ENCODE measurements at regions not wholly inside any gene's neighbourhood (a gene's known extent, or its start where the extent isn't known, plus 50 kb on each side); places are given as distances from the start of the nearest gene placed in this dataset.
"Not testable (repeated sequence)": the region's sequence is repeated elsewhere in the genome, so short reads cannot be mapped to it uniquely, and the experiment has no call there.

- TF ChIP-seq CTCF (IDR thresholded peaks at IDR 0.05; ENCODE audit: insufficient read depth, low read length, poor library complexity, severe bottlenecking), result no peak
- no peak for TF ChIP-seq EZH2phosphoT487 (conservative IDR thresholded peaks at IDR 0.05; ENCODE audit: low read length)
- no peak overlapping the region for H3K27ac ChIP-seq (ENCODE audit: low read depth, low read length)
- no peaks in the 10 kb centered on the region for H3K36me3 ChIP-seq (ENCODE audit: low read length)
- H3K4me3 ChIP-seq (ENCODE audit: insufficient read depth, low read length, poor library complexity, severe bottlenecking), result no peak overlapping the region
- H3K9me2 ChIP-seq (replicated peaks; ENCODE audit: insufficient read depth, low read length), result no peaks in the 10 kb centered on the region
- H3K79me2 ChIP-seq (ENCODE audit: insufficient read depth, low read length), result no peaks in the 10 kb centered on the region
- no peaks in the 10 kb centered on the region; the same call in 1 of the 2 replicates for H3K27me3 ChIP-seq (ENCODE audit: low read length)
- H3K4me2 ChIP-seq (ENCODE audit: low read depth, low read length, poor library complexity, severe bottlenecking), result no peak overlapping the region
- no peaks in the 10 kb centered on the region for H4K20me1 ChIP-seq (ENCODE audit: low read depth, low read length)
- no peaks in the 10 kb centered on the region for H3F3A ChIP-seq (ENCODE audit: insufficient read depth)
- no peak overlapping the region for H2AFZ ChIP-seq (ENCODE audit: low read depth, low read length, severe bottlenecking)
- H3K9me3 ChIP-seq (ENCODE audit: insufficient read depth, low read length), result no peaks in the 10 kb centered on the region
- no peak overlapping the region for H3K9ac ChIP-seq (ENCODE audit: low read length)
Measured at GRCh38 chr18:47654988-47655387, 275.5 kb downstream of the SMAD2 start.

GRCh38 chr18:47644896-47645295, 285.6 kb downstream of the SMAD2 start:
- Histone ChIP-seq H3F3A (ENCODE audit: insufficient read depth) (no peaks in the 10 kb centered on the region), H3K27ac (ENCODE audit: low read depth, low read length) (no peak overlapping the region), H3K9me2 (replicated peaks; ENCODE audit: insufficient read depth, low read length) (no peaks in the 10 kb centered on the region), H4K20me1 (ENCODE audit: low read depth, low read length) (no peaks in the 10 kb centered on the region), H3K36me3 (ENCODE audit: low read length) (no peaks in the 10 kb centered on the region), H3K27me3 (ENCODE audit: low read length) (no peaks in the 10 kb centered on the region), H3K4me3 (ENCODE audit: insufficient read depth, low read length, poor library complexity, severe bottlenecking) (no peak overlapping the region), H2AFZ (ENCODE audit: low read depth, low read length, severe bottlenecking) (no peak overlapping the region), H3K9me3 (ENCODE audit: insufficient read depth, low read length) (no peaks in the 10 kb centered on the region), H3K79me2 (ENCODE audit: insufficient read depth, low read length) (no peaks in the 10 kb centered on the region), H3K9ac (ENCODE audit: low read length) (no peak overlapping the region), H3K4me2 (ENCODE audit: low read depth, low read length, poor library complexity, severe bottlenecking) (no peak overlapping the region)
- TF ChIP-seq CTCF (IDR thresholded peaks at IDR 0.05; ENCODE audit: insufficient read depth, low read length, poor library complexity, severe bottlenecking), result no peak
- TF ChIP-seq EZH2phosphoT487 (conservative IDR thresholded peaks at IDR 0.05; ENCODE audit: low read length), result no peak

- not testable (repeated sequence) for H3K9ac ChIP-seq (ENCODE audit: low read length); H4K20me1 ChIP-seq (ENCODE audit: low read depth, low read length); H2AFZ ChIP-seq (ENCODE audit: low read depth, low read length, severe bottlenecking); H3K79me2 ChIP-seq (ENCODE audit: insufficient read depth, low read length); H3K4me2 ChIP-seq (ENCODE audit: low read depth, low read length, poor library complexity, severe bottlenecking); H3K27ac ChIP-seq (ENCODE audit: low read depth, low read length); H3K4me3 ChIP-seq (ENCODE audit: insufficient read depth, low read length, poor library complexity, severe bottlenecking); H3F3A ChIP-seq (ENCODE audit: insufficient read depth); H3K9me3 ChIP-seq (ENCODE audit: insufficient read depth, low read length); H3K9me2 ChIP-seq (replicated peaks; ENCODE audit: insufficient read depth, low read length); H3K27me3 ChIP-seq (ENCODE audit: low read length); H3K36me3 ChIP-seq (ENCODE audit: low read length)
Measured at GRCh38 chr18:47637551-47637950, 292.9 kb downstream of the SMAD2 start.

- Histone ChIP-seq H3K9me2 (replicated peaks; ENCODE audit: insufficient read depth, low read length) (no peaks in the 10 kb centered on the region), H3K27me3 (ENCODE audit: low read length) (no peaks in the 10 kb centered on the region), H3F3A (ENCODE audit: insufficient read depth) (no peaks in the 10 kb centered on the region), H3K9ac (ENCODE audit: low read length) (no peak overlapping the region), H3K27ac (ENCODE audit: low read depth, low read length) (no peak overlapping the region), H2AFZ (ENCODE audit: low read depth, low read length, severe bottlenecking) (no peak overlapping the region), H3K4me3 (ENCODE audit: insufficient read depth, low read length, poor library complexity, severe bottlenecking) (no peak overlapping the region), H3K4me2 (ENCODE audit: low read depth, low read length, poor library complexity, severe bottlenecking) (no peak overlapping the region), H4K20me1 (ENCODE audit: low read depth, low read length) (no peaks in the 10 kb centered on the region), H3K79me2 (ENCODE audit: insufficient read depth, low read length) (no peaks in the 10 kb centered on the region), H3K9me3 (ENCODE audit: insufficient read depth, low read length) (no peaks in the 10 kb centered on the region), H3K36me3 (ENCODE audit: low read length) (no peaks in the 10 kb centered on the region)
- TF ChIP-seq EZH2phosphoT487 (conservative IDR thresholded peaks at IDR 0.05; ENCODE audit: low read length) (no peak), CTCF (IDR thresholded peaks at IDR 0.05; ENCODE audit: insufficient read depth, low read length, poor library complexity, severe bottlenecking) (no peak)
Measured at GRCh38 chr18:47635416-47635815, 295.0 kb downstream of the SMAD2 start.
